ENCODE measurements at regions not wholly inside any gene's neighbourhood (a gene's known extent, or its start where the extent isn't known, plus 50 kb on each side); places are given as distances from the start of the nearest gene placed in this dataset.

DNA sequence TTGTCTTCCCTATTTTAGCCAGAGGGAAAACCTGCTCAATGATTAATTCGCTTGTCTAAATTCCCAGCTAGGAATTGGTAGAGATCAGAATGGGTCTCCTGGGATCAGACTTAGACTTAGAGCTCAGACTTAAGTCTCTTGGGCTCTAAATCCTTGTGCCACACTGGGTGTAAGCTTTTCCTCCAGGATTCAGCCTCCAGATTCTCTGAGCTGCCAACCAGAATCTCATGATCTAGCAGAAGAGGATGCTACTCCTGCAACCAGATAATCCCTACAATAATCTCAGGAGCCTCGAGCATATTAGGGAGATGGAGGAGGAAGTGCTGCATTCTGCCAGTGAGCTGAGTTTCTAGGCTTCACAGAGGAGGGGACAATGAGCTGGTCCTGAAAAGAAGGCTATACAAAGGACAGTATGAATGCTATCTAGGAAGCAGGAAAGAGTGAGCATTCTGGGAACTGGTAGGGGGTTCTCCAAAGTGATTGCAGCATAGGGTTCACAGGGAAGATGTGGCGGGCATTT, 211.6 kb upstream of the SESN3 start:
- Mint-ChIP-seq H3K27me3 (ENCODE audit: low read depth) (no peaks in the 10 kb centered on the region), H3K9me3 (no peaks in the 10 kb centered on the region), H3K27ac (no peak overlapping the region), H3K4me1 (peaks cover 22% of the 10 kb centered on the region), H3K4me3 (no peak overlapping the region), H3K36me3 (no peaks in the 10 kb centered on the region)
- TF ChIP-seq CTCF (IDR thresholded peaks at IDR 0.05; ENCODE audit: unreplicated experiment), result no peak
- DNase-seq (ENCODE audit: low spot score in 2 of 2, unreplicated experiment in 2 of 2), result no peak

DNA sequence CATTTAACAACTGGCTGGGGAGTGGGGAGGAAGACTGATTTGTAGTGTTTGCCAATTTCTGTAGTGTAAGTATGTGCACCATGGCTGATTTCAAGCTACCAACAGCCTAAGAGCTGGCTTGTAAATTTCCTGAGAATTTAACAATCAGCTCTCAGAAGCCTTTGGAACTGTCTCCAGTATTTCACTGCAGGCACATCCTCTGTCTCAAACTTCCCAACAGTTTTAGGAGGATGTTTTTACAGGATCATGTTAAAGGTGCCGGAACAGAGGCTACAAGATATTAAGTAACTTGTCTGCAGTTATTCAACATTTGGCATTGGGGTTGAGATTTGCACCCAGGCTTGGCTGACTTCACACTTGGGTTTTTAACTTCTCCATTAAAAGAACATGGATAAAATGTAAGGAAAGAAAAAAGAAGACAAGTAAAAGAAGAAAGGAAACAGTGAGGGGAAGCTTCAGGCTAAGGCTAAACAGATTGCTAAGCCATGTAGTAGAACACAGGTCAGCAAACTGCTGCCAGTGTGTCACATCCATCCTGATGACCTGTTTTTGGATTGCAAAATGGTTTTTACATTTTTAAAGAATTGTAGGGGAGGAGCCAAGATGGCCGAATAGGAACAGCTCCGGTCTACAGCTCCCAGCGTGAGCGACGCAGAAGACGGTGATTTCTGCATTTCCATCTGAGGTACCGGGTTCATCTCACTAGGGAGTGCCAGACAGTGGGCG, 204.8 kb upstream of the SESN3 start:
- H3K4me3 Mint-ChIP-seq, result no peak overlapping the region
- no peak for DNase-seq (ENCODE audit: low spot score in 2 of 2, unreplicated experiment in 2 of 2)
- H3K27me3 Mint-ChIP-seq (ENCODE audit: low read depth), result no peaks in the 10 kb centered on the region
- H3K27ac Mint-ChIP-seq, result peak overlapping the region; percentile 56
- H3K4me1 Mint-ChIP-seq, result peaks cover 7% of the 10 kb centered on the region
- H3K9me3 Mint-ChIP-seq, result peaks cover 3% of the 10 kb centered on the region
- no peak for TF ChIP-seq CTCF (IDR thresholded peaks at IDR 0.05; ENCODE audit: unreplicated experiment)
- H3K36me3 Mint-ChIP-seq, result peaks cover 3% of the 10 kb centered on the region

GRCh38 chr11:95435192-95435591, 204.2 kb upstream of the SESN3 start:
- DNase-seq (ENCODE audit: low spot score in 2 of 2, unreplicated experiment in 2 of 2), result no peak
- Mint-ChIP-seq H3K9me3 (peaks cover 3% of the 10 kb centered on the region), H3K27me3 (ENCODE audit: low read depth) (no peaks in the 10 kb centered on the region), H3K4me3 (no peak overlapping the region), H3K36me3 (peaks cover 3% of the 10 kb centered on the region), H3K4me1 (peaks cover 7% of the 10 kb centered on the region), H3K27ac (no peak overlapping the region)
- no peak for TF ChIP-seq CTCF (IDR thresholded peaks at IDR 0.05; ENCODE audit: unreplicated experiment)

GRCh38 chr11:95434489-95435057, 203.6 kb upstream of the SESN3 start:
- Mint-ChIP-seq H3K4me1 (peaks cover 7% of the 10 kb centered on the region), H3K9me3 (peaks cover 3% of the 10 kb centered on the region), H3K4me3 (no peak overlapping the region), H3K36me3 (peaks cover 3% of the 10 kb centered on the region), H3K27ac (no peak overlapping the region), H3K27me3 (ENCODE audit: low read depth) (no peaks in the 10 kb centered on the region)
- no peak for DNase-seq (ENCODE audit: low spot score in 2 of 2, unreplicated experiment in 2 of 2)
- TF ChIP-seq CTCF (IDR thresholded peaks at IDR 0.05; ENCODE audit: unreplicated experiment), result no peak

DNA sequence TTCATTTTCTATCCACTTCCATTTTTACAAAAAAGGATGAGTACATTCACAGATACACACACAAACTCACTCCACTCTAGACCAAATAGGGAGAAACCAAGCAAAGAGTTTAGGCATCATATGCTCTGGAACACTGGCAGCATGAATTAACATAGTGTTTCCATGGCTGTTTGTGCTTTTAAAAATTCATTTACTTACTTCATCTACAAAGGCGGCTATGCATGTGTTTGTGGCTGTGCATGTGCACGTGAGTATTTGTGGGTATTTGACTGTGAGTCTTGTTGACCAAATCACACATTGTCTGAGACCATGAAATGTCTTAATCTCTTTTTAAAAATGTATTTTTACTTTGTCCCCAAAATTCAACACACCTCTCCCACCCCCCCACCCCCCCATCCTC, 203.0 kb upstream of the SESN3 start:
- DNase-seq (ENCODE audit: low spot score in 2 of 2, unreplicated experiment in 2 of 2), result no peak
- H3K36me3 Mint-ChIP-seq, result peaks cover 3% of the 10 kb centered on the region
- peaks cover 3% of the 10 kb centered on the region for H3K9me3 Mint-ChIP-seq
- no peaks in the 10 kb centered on the region for H3K27me3 Mint-ChIP-seq (ENCODE audit: low read depth)
- H3K4me3 Mint-ChIP-seq, result no peak overlapping the region
- H3K27ac Mint-ChIP-seq, result no peak overlapping the region
- no peak for TF ChIP-seq CTCF (IDR thresholded peaks at IDR 0.05; ENCODE audit: unreplicated experiment)
- H3K4me1 Mint-ChIP-seq, result peaks cover 7% of the 10 kb centered on the region
